Activated B cell treated with CpG ODN at 0.5 μM for 24 hours (primary cell): ENCODE measurements at regions not wholly inside any gene's neighbourhood (a gene's known extent, or its start where the extent isn't known, plus 50 kb on each side); places are given as distances from the start of the nearest gene placed in this dataset.

Experiments
- ATAC-seq: fragments of 200-7000 bp; cut with Tn5 transposase; one replicate; pipeline ENCODE4 v1.10.0; 2021; ENCODE audit warnings: low read depth, mild to moderate bottlenecking, moderate library complexity
- CTCF ChIA-PET: fragments of 350-600 bp; sonication (Branson Sonifier 250); formaldehyde crosslinking; loops from one replicate; lab custom pipeline; 2021; ENCODE audit warnings: antibody characterized with exemption; lab: Charles Lee
- POLR2A ChIA-PET: fragments of 350-600 bp; sonication (Branson Sonifier 250); formaldehyde crosslinking; loops from one replicate; lab custom pipeline; 2021; ENCODE audit warnings: antibody characterized with exemption; lab: Charles Lee
- DNase-seq: peaks from one replicate; pipeline ENCODE4 v3.0.0; 2022
- H3K27ac Mint-ChIP-seq: one replicate; pipeline ENCODE4 v1.8.0; 2020; ENCODE audit warnings: mixed read lengths
- H3K27me3 Mint-ChIP-seq: one replicate; pipeline ENCODE4 v1.8.0; 2021; ENCODE audit warnings: mixed read lengths
- H3K36me3 Mint-ChIP-seq: one replicate; pipeline ENCODE4 v1.8.0; 2021; ENCODE audit warnings: low read depth, mixed read lengths
- H3K4me1 Mint-ChIP-seq: one replicate; pipeline ENCODE4 v1.8.0; 2021; ENCODE audit warnings: mixed read lengths
- H3K4me3 Mint-ChIP-seq: one replicate; pipeline ENCODE4 v1.8.0; 2020; ENCODE audit warnings: mild to moderate bottlenecking, mixed read lengths
- H3K9me3 Mint-ChIP-seq: one replicate; pipeline ENCODE4 v1.8.0; 2020; ENCODE audit warnings: mixed read lengths
- CTCF ChIP-seq: fragments of 200-600 bp; IDR thresholded peaks from one replicate; pipeline ENCODE4 v1.8.0; 2022; ENCODE audit warnings: antibody characterized with exemption, mild to moderate bottlenecking
- intact Hi-C: fragments of 100-400 bp; cut with micrococcal nuclease; formaldehyde crosslinking; loops from one replicate; pipeline ENCODE4 v1.15.1; 2024

- Mint-ChIP-seq H3K9me3 (peaks cover 11% of the 10 kb centered on the region), H3K4me3 (no peak overlapping the region), H3K27me3 (no peaks in the 10 kb centered on the region), H3K27ac (no peak overlapping the region), H3K36me3 (no peaks in the 10 kb centered on the region), H3K4me1 (no peaks in the 10 kb centered on the region)
- ATAC-seq (no peak), DNase-seq (no peak)
- intact Hi-C loops = no loop called here
- CTCF ChIA-PET = no interaction called here
- POLR2A ChIA-PET = no interaction called here
- no peak for TF ChIP-seq CTCF
These were observed 368.5 kb upstream of the STAC start for GRCh38 chr3:36011791-36012190.

GRCh38 chr3:36013425-36013824 lies 366.9 kb upstream of the STAC start:
- no peaks in the 10 kb centered on the region for H3K27me3 Mint-ChIP-seq
- peaks cover 4% of the 10 kb centered on the region for H3K9me3 Mint-ChIP-seq
- no peak for ATAC-seq
- ChIA-PET CTCF (no interaction called here), POLR2A (no interaction called here)
- H3K4me3 Mint-ChIP-seq = no peak overlapping the region
- no peak for TF ChIP-seq CTCF
- intact Hi-C loops = no loop called here
- DNase-seq = no peak
- no peak overlapping the region for H3K27ac Mint-ChIP-seq
- H3K4me1 Mint-ChIP-seq = no peaks in the 10 kb centered on the region
- no peaks in the 10 kb centered on the region for H3K36me3 Mint-ChIP-seq

GRCh38 chr3:36025232-36025631 lies 355.1 kb upstream of the STAC start:
- no peak for TF ChIP-seq CTCF
- no peak for DNase-seq
- Mint-ChIP-seq H3K36me3 (no peaks in the 10 kb centered on the region), H3K4me3 (no peak overlapping the region), H3K27me3 (no peaks in the 10 kb centered on the region), H3K9me3 (peaks cover 4% of the 10 kb centered on the region), H3K4me1 (no peaks in the 10 kb centered on the region), H3K27ac (no peak overlapping the region)
- ChIA-PET POLR2A (no interaction called here), CTCF (no interaction called here)
- ATAC-seq = no peak
- intact Hi-C loops = no loop called here

- no peaks in the 10 kb centered on the region for H3K36me3 Mint-ChIP-seq
- ATAC-seq = no peak
- H3K27ac Mint-ChIP-seq = no peak overlapping the region
- TF ChIP-seq CTCF = no peak
- CTCF ChIA-PET = no interaction called here
- no peaks in the 10 kb centered on the region for H3K27me3 Mint-ChIP-seq
- no peaks in the 10 kb centered on the region for H3K4me1 Mint-ChIP-seq
- peaks cover 12% of the 10 kb centered on the region for H3K9me3 Mint-ChIP-seq
- intact Hi-C loops = no loop called here
- no peak for DNase-seq
- H3K4me3 Mint-ChIP-seq = no peak overlapping the region
- POLR2A ChIA-PET = no interaction called here
These were observed 347.9 kb upstream of the STAC start for GRCh38 chr3:36032180-36033047.

- Mint-ChIP-seq H3K9me3 (no peaks in the 10 kb centered on the region), H3K4me3 (no peak overlapping the region), H3K27me3 (no peaks in the 10 kb centered on the region), H3K4me1 (no peaks in the 10 kb centered on the region), H3K27ac (no peak overlapping the region), H3K36me3 (no peaks in the 10 kb centered on the region)
- POLR2A ChIA-PET = no interaction called here
- no peak for TF ChIP-seq CTCF
- CTCF ChIA-PET = no interaction called here
- no peak for ATAC-seq
- intact Hi-C loops = no loop called here
- DNase-seq = no peak
These were observed 321.8 kb upstream of the STAC start for GRCh38 chr3:36058404-36059030.
